ENCODE measurements at regions not wholly inside any gene's neighbourhood (a gene's known extent, or its start where the extent isn't known, plus 50 kb on each side); places are given as distances from the start of the nearest gene placed in this dataset.

DNA sequence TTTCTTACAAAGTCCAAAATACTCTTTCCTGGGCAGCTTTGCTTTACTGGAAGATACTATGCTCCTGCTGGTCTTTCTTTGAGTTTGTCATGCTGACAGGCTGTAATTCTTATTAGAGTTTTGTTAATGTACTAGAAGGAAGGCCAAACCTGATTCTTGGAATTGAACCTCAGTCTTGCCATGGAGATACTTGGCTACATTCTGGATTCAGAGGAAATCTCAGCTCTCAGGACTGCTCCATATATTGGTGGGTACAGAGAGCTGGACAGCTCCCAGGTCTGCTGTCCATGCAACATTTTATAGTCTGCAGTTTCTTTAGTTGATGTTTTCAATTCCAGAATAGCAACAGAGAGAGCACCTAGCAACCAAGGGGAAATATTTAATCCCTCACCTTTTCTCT is 363.1 kb upstream of the STXBP6 start:
- TF ChIP-seq, protein P1, sequence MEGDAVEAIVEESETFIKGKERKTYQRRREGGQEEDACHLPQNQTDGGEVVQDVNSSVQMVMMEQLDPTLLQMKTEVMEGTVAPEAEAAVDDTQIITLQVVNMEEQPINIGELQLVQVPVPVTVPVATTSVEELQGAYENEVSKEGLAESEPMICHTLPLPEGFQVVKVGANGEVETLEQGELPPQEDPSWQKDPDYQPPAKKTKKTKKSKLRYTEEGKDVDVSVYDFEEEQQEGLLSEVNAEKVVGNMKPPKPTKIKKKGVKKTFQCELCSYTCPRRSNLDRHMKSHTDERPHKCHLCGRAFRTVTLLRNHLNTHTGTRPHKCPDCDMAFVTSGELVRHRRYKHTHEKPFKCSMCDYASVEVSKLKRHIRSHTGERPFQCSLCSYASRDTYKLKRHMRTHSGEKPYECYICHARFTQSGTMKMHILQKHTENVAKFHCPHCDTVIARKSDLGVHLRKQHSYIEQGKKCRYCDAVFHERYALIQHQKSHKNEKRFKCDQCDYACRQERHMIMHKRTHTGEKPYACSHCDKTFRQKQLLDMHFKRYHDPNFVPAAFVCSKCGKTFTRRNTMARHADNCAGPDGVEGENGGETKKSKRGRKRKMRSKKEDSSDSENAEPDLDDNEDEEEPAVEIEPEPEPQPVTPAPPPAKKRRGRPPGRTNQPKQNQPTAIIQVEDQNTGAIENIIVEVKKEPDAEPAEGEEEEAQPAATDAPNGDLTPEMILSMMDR (IDR thresholded peaks at IDR 0.05; ENCODE audit: insufficient read depth, low read depth, low read length) = no peak
- TF ChIP-seq EZH2 (IDR thresholded peaks at IDR 0.05; ENCODE audit: insufficient read depth, low read length) = no peak

Data from astrocyte (in vitro differentiated cells and primary cell).